GM18505 (cell line): ENCODE measurements at regions not wholly inside any gene's neighbourhood (a gene's known extent, or its start where the extent isn't known, plus 50 kb on each side); places are given as distances from the start of the nearest gene placed in this dataset.
"Not testable (repeated sequence)": the region's sequence is repeated elsewhere in the genome, so short reads cannot be mapped to it uniquely, and the experiment has no call there.

Experiments used
- ATAC-seq: cut with Tn5 transposase; IDR thresholded peaks from one replicate; pipeline ENCODE4 v1.9.1; 2021; ENCODE audit not compliant: unreplicated experiment
- POLR2A ChIP-seq: IDR thresholded peaks from 4 replicates; pipeline ENCODE4 v1.6.1; 2011; ENCODE audit warnings: borderline replicate concordance; ENCODE audit not compliant: insufficient read depth, insufficient read length; ENCODE audit errors: extremely low read depth

- no peak for ATAC-seq
- TF ChIP-seq POLR2A: no peak
These were observed 367.4 kb downstream of the IL20RB start for GRCh38 chr3:137325170-137325569.

- TF ChIP-seq POLR2A: no peak
- ATAC-seq: no peak
These were observed 368.2 kb downstream of the IL20RB start for GRCh38 chr3:137325934-137326333.

- no peak for TF ChIP-seq POLR2A
- no peak for ATAC-seq
These were observed 371.8 kb downstream of the IL20RB start for GRCh38 chr3:137329594-137329993.

GRCh38 chr3:137330246-137330645 is 372.5 kb downstream of the IL20RB start:
- no peak for TF ChIP-seq POLR2A
- no peak for ATAC-seq

GRCh38 chr3:137332297-137332696 is 374.5 kb downstream of the IL20RB start:
- no peak for ATAC-seq
- TF ChIP-seq POLR2A: no peak

- no peak for TF ChIP-seq POLR2A
- no peak for ATAC-seq
These were observed 377.7 kb downstream of the IL20RB start for GRCh38 chr3:137335478-137335877.

- not testable (repeated sequence) for ATAC-seq
These were observed 380.6 kb downstream of the IL20RB start for GRCh38 chr3:137338400-137338799.

- ATAC-seq: no peak
- no peak for TF ChIP-seq POLR2A
These were observed 385.5 kb downstream of the IL20RB start for GRCh38 chr3:137343283-137343682.

- no peak for ATAC-seq
- no peak for TF ChIP-seq POLR2A
These were observed 389.3 kb downstream of the IL20RB start for GRCh38 chr3:137347132-137347531.

GRCh38 chr3:137347817-137348368 is 390.1 kb downstream of the IL20RB start:
- ATAC-seq: no peak

GRCh38 chr3:137348936-137349335 is 391.2 kb downstream of the IL20RB start:
- no peak for TF ChIP-seq POLR2A

More at GRCh38 chr3:137347817-137348368, 390.1 kb downstream of the IL20RB start:
- no peak for TF ChIP-seq POLR2A

GRCh38 chr3:137349557-137350348 is 392.0 kb downstream of the IL20RB start:
- no peak for ATAC-seq
- TF ChIP-seq POLR2A: no peak

More at GRCh38 chr3:137348936-137349335, 391.2 kb downstream of the IL20RB start:
- no peak for ATAC-seq

GRCh38 chr3:137360531-137361201 is 402.9 kb downstream of the IL20RB start:
- no peak for ATAC-seq
- no peak for TF ChIP-seq POLR2A

GRCh38 chr3:137382005-137382594 is 382.0 kb upstream of the SOX14 start:
- no peak for ATAC-seq
- TF ChIP-seq POLR2A: no peak

- no peak for TF ChIP-seq POLR2A
- no peak for ATAC-seq
These were observed 378.2 kb upstream of the SOX14 start for GRCh38 chr3:137385922-137386321.
